ENCODE measurements at regions not wholly inside any gene's neighbourhood (a gene's known extent, or its start where the extent isn't known, plus 50 kb on each side); places are given as distances from the start of the nearest gene placed in this dataset.
A peak's percentile ranks its signal among the peaks of the same experiment; 100 is the strongest.

DNA sequence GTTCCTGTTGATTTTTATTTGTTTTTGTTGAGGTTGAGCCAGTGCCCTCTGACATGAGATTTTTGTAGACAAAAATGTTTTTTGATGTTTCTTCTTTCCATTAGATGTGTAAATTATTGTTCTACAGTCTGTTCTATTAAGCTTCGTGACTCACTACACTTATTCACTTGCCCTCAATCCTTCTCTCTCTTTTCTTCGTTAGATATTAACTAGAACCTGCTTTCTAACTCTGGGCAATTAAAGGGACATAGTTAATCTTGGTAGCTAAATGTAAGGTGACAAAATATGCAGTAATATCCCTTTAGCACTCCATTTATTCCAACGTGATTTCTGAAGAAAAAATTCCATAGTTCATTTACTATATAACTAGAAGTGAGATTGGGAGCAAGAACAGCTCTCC is 333.9 kb downstream of the PDHA2 start:
- DNase-seq (ENCODE audit: low read depth), result no peak

DNA sequence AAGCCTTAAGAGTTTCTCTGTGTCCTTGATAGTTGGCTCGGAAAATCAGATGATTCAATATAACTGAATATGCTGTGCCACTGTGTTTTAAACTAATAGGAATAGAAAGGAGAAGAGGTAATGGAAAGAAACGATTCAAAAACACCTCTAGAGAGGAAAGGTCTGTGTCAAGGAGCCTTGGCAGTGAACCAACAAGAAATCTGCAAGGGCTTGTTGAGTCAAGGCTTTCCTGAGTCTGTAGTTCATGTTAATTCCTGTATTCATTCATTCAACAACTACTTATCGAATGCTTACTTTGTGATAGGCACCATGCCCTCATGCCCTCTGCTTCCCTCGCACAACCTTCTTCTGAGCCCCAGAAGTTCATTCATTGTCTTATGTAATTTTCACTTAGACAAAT is 336.0 kb downstream of the PDHA2 start:
- no peak for DNase-seq (ENCODE audit: low read depth)

DNA sequence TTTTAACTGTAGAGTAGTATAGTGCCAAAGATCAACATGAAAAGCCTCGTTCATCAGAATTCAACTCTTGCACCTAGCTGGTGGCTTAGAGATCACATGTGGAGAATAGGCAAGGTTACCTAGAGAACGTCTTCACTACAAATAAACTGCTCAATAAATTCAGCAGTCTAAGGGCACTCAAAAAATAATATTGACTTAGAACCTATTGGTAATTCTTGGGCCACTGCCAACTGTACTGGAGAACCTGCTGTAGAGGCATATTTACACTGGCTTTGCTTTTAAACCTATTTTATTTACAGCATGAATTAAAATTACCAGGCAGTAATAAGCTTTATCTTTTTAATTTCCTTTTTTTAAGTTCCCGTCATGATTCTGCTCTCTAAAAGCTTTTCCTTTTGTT is 343.7 kb downstream of the PDHA2 start:
- no peak for DNase-seq (ENCODE audit: low read depth)

DNA sequence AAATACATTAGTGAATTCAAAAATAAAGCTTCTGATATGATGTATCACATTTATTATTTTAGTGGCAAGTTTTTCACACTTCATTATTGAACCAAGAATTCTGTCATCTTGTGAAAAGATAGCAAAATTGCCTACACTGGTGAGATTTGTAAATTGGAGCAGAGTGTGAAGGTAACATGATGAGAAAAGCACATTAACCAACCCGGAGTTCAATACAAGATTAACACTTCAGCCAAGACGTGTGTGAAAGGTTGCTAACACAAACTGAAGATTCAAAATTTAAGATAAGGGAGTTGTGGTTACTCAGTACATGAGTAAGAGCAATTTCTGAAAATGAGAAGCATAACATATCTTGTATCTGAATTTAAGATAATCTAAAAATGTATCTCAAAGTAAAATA is 346.7 kb downstream of the PDHA2 start:
- no peak for DNase-seq (ENCODE audit: low read depth)

DNA sequence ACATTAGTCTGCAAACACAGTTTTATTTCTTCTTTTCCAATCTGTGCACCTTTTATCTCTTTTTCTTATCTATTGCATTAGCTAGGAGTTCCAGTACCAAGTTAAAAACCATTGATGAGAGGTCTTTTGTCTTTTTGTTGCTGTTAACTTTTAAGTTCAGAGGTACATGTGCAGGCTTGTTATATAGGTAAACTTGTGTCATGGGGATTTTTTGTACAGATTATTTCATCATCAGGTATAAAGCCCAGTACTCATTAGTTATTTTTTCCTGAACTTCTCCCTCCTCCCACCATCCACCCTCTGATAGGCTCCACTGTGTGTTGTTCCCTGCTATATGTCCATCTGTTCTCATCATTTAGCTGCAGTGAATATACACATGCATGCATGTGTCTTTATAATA is 349.9 kb downstream of the PDHA2 start:
- no peak for DNase-seq (ENCODE audit: low read depth)

DNA sequence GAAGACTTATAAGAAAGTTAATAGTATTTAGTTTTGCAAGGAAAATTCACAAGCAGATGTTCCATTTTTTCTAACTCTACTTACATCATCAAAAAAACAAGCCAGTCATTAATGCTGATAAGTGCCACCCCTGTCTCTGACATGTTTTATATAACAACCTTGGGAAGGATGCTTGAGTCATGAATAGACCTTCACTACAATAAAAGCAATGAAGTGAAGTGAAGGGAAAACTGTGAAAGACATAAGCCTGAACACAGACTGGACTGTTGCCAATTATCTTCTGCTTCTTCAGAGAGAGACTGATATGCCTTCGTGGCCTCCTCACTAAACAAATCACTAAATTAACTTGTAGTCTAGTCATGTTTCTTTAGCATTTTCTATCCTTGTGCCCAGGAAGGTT is 353.2 kb downstream of the PDHA2 start:
- no peak for DNase-seq (ENCODE audit: low read depth)

DNA sequence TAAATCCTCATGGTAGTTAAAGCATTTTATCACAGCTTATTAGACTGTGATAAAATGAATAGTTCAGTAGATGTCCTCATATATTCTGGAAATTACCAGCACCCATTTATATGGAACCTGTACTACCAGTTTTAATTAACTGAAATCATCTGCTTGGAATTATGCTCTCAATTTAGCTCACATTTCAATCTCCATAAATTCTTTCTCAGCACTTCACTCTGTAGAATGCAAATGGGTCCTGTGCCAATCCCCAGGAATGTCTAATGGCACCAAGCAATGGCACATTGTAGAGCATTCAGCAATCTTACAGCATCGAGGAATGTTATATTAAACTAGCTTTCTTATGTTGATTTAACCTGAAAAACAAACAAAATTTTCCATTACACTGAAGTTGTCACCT is 355.1 kb downstream of the PDHA2 start:
- DNase-seq (ENCODE audit: low read depth), result no peak

DNA sequence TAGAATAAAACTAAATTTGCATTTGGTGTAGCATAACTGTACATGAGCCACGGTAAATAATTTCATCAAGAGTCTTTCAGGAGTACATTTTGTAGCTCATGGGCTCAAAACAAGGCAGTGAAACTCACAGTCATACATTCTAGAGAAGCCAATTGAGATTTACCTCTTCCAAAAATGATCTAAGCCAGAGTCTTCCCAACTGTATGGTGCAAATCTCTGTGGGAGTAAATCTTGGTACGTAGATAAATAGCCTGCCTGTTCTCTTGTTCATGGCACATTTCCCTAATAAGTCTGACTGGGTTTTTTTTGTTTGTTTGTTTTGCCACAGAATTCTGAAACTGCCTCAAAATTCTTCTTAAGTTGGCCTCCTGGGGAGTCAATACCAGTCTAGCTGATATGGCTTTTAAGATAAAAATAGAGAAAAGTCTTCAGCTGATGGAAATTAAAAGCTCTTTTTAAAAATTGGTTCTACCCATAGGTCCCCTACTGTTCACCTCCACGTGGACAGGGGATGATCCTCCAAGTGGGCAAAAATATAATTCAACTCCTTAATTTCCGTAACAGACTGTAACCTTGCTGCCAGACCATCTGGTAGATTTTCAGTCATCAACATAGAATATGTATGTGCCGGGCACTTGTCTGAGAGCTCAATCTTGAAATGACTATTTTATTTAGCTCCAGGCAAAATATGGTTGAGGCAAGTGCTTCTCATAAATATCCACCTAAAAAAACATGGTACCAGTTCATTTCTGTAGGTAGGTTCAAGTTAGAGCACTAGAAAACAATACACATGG is 365.4 kb downstream of the PDHA2 start:
- DNase-seq (ENCODE audit: low read depth), result no peak

DNA sequence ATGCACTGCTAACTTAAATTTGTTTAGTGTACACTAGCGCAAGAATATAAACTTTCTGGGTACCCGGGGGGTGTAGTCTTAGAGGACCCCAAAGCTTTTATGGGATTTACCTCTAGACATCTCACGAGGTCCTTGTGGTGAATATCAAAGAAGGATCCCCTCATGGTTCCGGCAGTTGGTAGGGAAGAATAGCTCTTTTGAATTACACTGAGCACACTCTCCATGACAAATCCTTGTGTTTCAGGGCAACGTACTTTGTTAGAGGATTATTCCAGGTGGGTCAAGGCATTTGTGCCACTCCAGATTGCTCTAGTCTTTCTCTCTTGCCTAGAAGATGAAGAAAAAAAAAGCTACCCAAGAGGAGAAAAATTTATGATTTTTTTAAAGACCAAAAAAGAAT is 387.6 kb downstream of the PDHA2 start:
- no peak for DNase-seq (ENCODE audit: low read depth)

DNA sequence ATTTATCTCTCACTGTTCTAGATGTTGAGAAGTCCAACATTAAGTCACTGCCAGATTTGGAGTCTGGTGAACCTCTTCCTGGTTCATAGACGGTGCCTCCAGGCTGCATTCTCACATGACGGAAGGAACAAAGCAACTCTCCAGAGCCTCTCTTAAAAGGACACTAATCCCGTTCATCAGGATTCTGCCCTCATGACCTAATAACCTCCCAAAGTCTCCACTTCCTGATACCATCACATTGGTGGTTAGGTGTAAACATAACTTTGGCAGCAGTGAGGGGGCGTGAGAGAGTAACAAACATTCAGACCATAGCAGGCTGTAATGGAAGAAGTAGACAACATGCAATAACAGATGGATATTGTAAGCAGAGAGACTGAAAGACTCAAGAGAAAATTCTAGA is 388.6 kb downstream of the PDHA2 start:
- peak; percentile 10 for DNase-seq (ENCODE audit: low read depth)

DNA sequence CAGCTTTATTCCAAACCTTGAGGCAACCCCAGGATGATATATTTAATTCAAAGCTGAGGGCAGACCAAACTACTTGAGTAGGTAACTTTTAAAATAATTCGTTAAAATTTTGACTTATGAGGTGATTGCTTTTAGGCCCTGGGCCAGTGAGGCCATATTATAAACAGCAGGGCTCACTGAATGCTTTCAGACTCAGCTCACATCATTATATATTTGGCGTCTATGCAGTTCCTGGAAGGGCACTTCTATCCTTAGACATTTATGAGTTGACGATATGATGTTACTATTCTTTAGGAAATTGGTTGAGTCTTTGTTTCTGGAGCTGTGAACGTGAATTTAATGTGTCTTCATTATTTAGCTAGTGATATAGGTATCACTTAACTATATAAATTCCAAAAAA is 400.1 kb downstream of the PDHA2 start:
- no peak for DNase-seq (ENCODE audit: low read depth)

DNA sequence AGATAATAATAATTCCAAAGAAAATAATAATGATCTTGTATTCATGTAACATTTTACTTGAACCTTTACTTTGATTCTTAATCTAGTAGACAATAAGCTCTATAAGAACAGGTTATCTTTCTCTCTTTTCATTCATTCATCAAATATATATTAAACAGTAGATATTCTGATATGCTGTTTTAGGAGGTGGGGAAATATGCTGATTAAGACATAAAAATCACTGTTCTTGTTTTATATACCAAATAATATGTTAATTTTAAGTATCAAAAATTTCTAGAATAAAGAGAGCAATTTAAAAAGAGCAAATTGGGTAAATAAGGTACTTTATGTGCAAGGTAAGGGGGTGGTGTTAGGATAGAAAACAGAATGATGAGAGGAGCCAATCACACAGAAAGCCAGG is 401.9 kb downstream of the PDHA2 start:
- DNase-seq (ENCODE audit: low read depth), result no peak

DNA sequence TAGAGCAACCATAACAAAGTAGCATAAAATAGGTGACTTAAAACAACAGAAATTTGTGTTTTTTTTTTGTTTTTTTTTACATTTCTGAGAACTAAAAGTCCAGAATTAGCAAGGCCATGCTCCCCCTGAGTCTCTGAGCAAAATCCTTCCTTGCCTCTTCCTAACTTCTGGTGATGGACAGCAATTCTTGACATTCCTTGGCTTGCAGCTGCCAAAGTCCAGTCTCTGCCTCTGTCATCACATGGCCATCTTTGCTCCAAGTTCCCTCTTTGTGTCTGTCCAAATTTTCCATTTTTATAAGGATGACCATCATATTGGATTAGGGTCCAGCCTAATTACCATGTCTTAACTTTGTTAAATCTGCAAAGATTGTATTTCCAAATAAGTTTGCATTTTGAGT is 407.2 kb downstream of the PDHA2 start:
- DNase-seq (ENCODE audit: low read depth), result peak; percentile 5

DNA sequence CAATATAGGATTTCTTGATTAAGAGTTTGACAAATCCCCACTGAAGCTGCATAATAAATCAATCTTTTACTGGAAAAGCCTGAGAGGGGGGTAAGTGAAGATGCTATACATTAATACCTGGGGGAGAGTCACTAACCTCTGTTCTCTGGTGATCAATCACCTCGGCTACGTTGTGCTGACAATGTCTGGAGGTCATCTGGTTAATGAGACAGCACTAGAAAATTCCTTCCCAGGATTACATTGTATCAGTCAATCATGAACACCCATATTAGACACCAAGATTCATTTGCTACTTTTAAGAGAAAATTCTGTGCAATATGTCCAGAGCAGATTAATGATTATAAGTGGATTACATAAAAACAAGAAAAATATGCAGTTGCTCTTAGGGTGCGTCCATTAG is 408.3 kb downstream of the PDHA2 start:
- no peak for DNase-seq (ENCODE audit: low read depth)

DNA sequence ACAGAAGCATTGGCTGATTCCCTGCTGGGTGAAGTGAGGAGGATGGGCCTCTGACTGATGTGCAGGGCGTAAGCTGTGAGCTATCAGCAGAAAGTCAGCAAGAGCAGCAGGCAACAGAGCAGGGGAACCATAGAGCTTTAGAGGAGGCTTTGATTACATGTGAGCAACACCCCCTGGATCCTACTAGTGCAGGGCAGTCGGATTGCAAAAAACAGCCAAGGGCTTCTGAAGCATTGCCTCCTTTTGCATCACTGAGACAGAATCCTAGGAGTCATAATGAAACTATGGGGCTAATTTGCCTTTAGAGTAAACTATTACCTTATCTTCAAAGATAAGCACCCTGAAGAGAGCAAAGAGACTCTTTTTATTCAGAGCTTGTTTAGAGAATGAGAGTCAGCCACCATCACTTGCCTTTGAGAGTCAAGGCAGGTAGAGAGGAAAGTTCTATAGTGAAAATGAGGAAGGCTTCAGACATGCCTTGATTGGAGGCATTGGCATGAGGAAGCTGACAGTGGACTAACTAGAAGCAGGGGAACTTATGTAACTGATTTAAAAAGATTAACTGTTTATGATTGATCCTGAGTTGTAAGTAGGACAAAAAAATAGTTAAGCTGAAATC is 420.3 kb downstream of the PDHA2 start:
- DNase-seq (ENCODE audit: low read depth), result no peak

DNA sequence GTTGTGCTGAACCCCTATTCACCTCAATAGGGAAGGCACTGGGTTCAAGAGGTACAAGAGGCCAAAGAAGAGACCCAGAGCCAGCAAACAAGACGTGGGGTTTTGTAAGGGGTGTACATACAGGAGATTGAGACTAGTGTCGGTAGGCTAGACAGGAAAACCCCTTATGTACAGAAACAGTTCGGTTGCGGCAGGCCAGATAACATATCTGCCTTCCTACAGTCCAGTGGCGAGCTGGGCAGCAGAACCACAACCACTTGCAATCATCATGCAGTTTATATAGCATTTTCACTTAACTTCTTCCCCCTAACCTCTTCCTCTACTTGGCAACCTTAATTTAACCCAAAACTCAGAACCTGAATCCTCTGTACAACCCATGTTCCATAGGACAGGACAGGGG is 422.2 kb downstream of the PDHA2 start:
- DNase-seq (ENCODE audit: low read depth), result no peak

DNA sequence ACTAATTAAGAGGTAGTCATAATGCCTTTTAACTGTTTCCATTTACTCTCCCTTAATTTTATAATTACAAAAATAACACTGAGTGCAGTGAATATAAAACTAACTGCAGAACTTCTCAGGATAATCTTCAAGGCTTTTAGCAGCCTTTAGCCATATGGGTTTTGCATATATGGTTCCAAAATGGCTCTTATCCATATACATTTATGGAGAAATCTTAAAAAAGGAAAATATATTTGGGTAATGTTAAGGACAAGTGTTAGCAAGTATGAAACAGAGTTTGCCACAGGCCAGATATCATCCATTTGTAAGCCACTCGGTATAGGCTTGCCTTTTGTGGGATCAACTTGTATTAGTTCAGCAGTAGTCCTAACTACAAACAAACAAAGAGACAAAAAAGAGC is 423.4 kb downstream of the PDHA2 start:
- DNase-seq (ENCODE audit: low read depth), result no peak

DNA sequence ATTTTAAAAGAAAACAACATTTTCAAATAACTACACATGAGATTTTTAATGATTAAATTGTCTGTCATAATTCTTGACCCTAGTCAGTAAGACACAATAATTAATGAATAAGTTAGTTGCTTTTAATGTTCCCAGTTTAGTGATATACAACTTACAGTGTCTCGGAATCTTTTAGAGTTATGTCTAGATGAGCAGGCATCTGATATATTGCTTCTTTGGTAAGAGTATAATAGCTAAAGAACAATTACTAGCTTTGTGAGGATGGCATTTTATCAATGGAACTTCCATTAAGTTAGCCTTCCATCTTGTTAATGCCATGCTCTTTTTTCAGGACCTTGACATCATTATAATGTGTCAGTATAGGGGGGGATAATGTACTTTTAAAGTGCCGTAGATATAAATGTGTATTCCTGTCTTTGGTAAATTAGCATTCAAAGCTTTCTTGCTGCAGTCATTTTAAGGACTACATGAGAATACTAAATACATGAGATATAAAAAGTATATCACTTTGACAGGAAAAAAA is 425.1 kb downstream of the PDHA2 start:
- DNase-seq (ENCODE audit: low read depth), result no peak

DNA sequence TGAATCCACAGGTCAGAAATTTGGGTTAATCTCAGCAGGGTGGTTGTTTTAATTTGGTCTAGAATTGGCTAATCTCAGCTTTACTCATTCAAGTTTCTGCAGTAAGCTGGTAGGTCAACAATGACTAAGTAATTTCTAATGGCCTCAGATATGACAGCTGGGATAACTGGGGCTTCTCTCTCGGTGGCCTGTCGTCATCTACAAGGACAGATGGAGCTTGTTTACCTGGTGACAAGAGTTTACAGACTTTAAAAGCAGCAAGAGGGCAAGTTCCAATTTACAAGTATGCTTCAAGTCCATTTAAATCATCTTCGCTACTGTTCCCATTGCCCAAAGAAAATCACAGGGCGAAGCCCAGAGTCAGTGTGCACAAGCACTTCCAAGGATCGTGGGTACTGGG is 453.9 kb downstream of the PDHA2 start:
- peak; percentile 52 for DNase-seq (ENCODE audit: low read depth)

DNA sequence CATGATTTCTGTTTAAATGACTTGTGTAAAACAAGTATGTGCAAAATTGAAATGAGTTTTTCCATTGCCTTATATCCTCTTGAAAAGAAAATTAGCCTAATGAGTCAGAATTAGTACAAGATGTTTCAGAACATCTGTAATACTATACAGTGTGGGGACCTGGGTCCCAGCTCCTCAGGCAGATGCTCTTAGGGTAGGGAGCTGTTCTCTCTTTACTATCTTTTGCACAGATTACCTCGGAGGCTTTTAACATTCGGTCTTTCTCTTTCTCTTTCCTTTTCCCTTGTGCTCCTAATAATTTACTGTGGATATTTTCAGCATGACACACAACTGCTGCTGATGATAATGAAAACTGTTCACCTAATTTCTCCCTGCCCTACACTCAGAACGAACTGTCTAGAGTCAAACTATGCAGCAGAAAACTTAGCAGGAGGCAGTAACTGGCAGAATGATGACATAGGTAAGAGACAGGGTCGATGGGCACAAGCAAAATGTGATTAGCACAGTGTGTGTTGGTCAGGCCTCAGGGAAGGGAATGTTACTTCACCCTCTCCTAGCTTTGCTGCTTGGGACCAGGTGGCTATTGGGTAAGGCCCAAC is 455.3 kb downstream of the PDHA2 start:
- peak; percentile 31 for DNase-seq (ENCODE audit: low read depth)

DNA sequence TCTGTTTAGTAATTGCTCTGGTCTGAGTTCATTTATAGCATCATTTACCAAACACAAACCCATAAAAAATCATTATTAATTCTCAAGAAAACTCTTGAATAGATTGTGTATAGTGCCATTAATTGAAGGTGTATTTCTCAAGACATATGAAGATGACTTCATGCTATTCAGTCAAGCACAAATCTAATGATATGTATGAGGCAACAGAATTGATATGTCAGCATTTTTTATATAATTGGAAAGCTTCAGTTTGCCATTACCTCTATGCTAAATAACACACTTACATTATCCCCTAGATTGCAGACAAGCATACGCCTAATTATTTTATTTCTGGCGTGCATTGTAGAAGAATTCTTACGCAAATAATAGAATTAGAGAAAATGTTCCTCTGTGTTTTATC is 461.8 kb downstream of the PDHA2 start:
- no peak for DNase-seq (ENCODE audit: low read depth)

DNA sequence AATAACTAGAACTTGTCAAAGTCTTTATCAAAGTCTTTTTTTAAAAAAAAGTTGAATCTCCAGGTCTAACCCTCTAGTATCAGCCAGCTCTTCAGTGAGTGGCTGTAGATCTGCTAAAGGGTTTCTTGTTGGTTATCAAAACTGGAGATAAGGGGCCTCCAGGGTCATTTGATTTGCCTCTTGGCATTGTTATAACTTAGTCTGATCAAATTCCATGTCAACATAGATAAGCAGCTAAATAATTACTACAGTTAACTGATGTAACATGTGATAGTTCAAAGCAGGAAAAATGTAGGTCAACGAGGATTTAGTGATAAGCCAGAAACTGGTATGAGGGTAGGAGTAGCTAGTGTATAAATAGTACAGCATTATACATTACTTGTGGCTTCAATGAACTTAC is 465.1 kb downstream of the PDHA2 start:
- DNase-seq (ENCODE audit: low read depth), result no peak

Measured in LHCN-M2 (cell line).